Colonic mucosa (tissue), 4 donors: ENCODE measurements at regions not wholly inside any gene's neighbourhood (a gene's known extent, or its start where the extent isn't known, plus 50 kb on each side); places are given as distances from the start of the nearest gene placed in this dataset.

Source experiments
- DNase-seq: peaks from one replicate; pipeline ENCODE4 v3.0.0-alpha.2; 2020
- H3K27ac ChIP-seq: fragments of 200-600 bp; one replicate; pipeline ENCODE4 v1.8.0; 2021
- H3K27me3 ChIP-seq: fragments of 200-600 bp; one replicate; pipeline ENCODE4 v1.8.0; 2021
- H3K36me3 ChIP-seq: fragments of 200-600 bp; one replicate; pipeline ENCODE4 v1.8.0; 2021
- H3K4me1 ChIP-seq: fragments of 200-600 bp; one replicate; pipeline ENCODE4 v1.8.0; 2021; ENCODE audit warnings: mild to moderate bottlenecking
- H3K4me3 ChIP-seq: fragments of 200-600 bp; one replicate; pipeline ENCODE4 v1.8.0; 2021
- H3K9ac ChIP-seq, 2 donors: one replicate each; pipeline ENCODE4 v1.7.0; 2013; ENCODE audit warnings: control low read depth in 2 of 2, low read depth in 2 of 2, low read length in 2 of 2
- H3K9me3 ChIP-seq: fragments of 200-600 bp; one replicate; pipeline ENCODE4 v1.8.0; 2021
- intact Hi-C: fragments of 100-400 bp; cut with DNase I; formaldehyde crosslinking; loops from one replicate; pipeline ENCODE4 v1.14.1; 2022
- TF ChIP-seq, protein P1 (sequence below): fragments of 200-600 bp; IDR thresholded peaks from one replicate; pipeline ENCODE4 v1.8.0; 2022; ENCODE audit warnings: antibody characterized with exemption, mild to moderate bottlenecking
- donor health status: healthy.
- donor health status: DM: no; HTN: no; CAD: no.
- donor health status: DM: no; HTN: no; CAD: no.

GRCh38 chr3:162274070-162274469 lies 777.5 kb downstream of the OTOL1 start:
- Histone ChIP-seq H3K9me3 (no peaks in the 10 kb centered on the region), H3K27me3 (no peaks in the 10 kb centered on the region), H3K4me3 (no peak overlapping the region), H3K9ac (no peak overlapping the region), H3K27ac (no peak overlapping the region), H3K4me1 (no peaks in the 10 kb centered on the region), H3K36me3 (no peaks in the 10 kb centered on the region)
- no peak for DNase-seq
- TF ChIP-seq, protein P1, sequence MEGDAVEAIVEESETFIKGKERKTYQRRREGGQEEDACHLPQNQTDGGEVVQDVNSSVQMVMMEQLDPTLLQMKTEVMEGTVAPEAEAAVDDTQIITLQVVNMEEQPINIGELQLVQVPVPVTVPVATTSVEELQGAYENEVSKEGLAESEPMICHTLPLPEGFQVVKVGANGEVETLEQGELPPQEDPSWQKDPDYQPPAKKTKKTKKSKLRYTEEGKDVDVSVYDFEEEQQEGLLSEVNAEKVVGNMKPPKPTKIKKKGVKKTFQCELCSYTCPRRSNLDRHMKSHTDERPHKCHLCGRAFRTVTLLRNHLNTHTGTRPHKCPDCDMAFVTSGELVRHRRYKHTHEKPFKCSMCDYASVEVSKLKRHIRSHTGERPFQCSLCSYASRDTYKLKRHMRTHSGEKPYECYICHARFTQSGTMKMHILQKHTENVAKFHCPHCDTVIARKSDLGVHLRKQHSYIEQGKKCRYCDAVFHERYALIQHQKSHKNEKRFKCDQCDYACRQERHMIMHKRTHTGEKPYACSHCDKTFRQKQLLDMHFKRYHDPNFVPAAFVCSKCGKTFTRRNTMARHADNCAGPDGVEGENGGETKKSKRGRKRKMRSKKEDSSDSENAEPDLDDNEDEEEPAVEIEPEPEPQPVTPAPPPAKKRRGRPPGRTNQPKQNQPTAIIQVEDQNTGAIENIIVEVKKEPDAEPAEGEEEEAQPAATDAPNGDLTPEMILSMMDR = no peak
- intact Hi-C loops = no loop called here

- no peak for DNase-seq
- intact Hi-C loops = no loop called here
- TF ChIP-seq, protein P1 = no peak
- Histone ChIP-seq H3K36me3 (no peaks in the 10 kb centered on the region), H3K9me3 (no peaks in the 10 kb centered on the region), H3K9ac (no peak overlapping the region), H3K27me3 (no peaks in the 10 kb centered on the region), H3K4me3 (no peak overlapping the region), H3K4me1 (no peaks in the 10 kb centered on the region), H3K27ac (no peak overlapping the region)
Observed at GRCh38 chr3:162278834-162279233, 782.2 kb downstream of the OTOL1 start.

- H3K4me1 ChIP-seq = no peaks in the 10 kb centered on the region
- no peaks in the 10 kb centered on the region for H3K9me3 ChIP-seq
- no peak overlapping the region for H3K9ac ChIP-seq
- intact Hi-C loops = no loop called here
- no peak for DNase-seq
- TF ChIP-seq, protein P1 = no peak
- H3K4me3 ChIP-seq = no peak overlapping the region
- H3K36me3 ChIP-seq = no peaks in the 10 kb centered on the region
- no peak overlapping the region for H3K27ac ChIP-seq
- no peaks in the 10 kb centered on the region for H3K27me3 ChIP-seq
Observed at GRCh38 chr3:162285259-162285658, 788.7 kb downstream of the OTOL1 start.

DNA sequence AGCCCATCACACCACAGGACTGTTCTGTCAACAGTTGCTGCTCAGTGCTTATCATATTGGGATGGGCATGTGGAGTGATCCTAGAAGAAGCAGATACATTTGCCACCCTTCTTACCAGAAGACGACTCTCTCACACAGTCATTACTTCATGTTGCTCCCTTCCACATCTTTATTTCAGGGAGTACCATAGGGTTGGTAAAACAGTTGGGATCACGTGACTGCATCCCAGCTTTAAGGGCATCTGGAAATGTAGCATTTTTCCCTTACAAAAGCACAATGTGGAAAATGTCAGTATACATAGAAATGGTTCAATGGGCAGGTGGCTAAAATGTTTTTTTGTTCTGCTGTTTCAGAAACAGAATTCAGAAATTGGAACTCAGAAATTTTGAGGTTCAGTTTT lies 791.0 kb downstream of the OTOL1 start:
- no peak overlapping the region for H3K9ac ChIP-seq

DNA sequence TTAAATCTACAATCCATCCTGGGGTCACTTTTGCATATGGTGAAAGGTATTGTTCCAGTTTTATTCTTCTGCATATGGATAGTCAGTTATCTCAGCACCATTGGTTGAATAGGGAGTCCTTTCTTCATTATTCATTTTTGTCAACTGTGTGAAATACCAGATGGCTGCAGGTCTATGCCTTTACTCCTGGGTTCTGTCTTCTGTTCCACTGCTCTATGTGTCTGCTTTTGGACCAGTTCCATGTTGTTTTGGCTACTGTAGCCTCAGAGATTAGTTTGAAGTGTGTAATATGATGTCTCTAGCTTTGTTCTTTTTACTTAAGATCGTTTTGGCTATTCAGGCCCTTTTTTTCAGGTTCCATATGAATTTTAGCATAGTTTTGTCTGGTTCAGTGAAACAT lies 795.8 kb downstream of the OTOL1 start:
- Histone ChIP-seq H3K9me3 (no peaks in the 10 kb centered on the region), H3K27me3 (no peaks in the 10 kb centered on the region), H3K9ac (no peak overlapping the region), H3K36me3 (no peaks in the 10 kb centered on the region), H3K4me3 (no peak overlapping the region), H3K4me1 (no peaks in the 10 kb centered on the region), H3K27ac (no peak overlapping the region)
- intact Hi-C loops = no loop called here
- TF ChIP-seq, protein P1 = no peak
- no peak for DNase-seq

More for the DNA sequence above, 791.0 kb downstream of the OTOL1 start:
- no peaks in the 10 kb centered on the region for H3K9me3 ChIP-seq
- TF ChIP-seq, protein P1 = no peak
- no peaks in the 10 kb centered on the region for H3K36me3 ChIP-seq
- intact Hi-C loops = no loop called here
- H3K27me3 ChIP-seq = no peaks in the 10 kb centered on the region
- H3K4me1 ChIP-seq = no peaks in the 10 kb centered on the region
- H3K4me3 ChIP-seq = no peak overlapping the region
- no peak for DNase-seq
- H3K27ac ChIP-seq = no peak overlapping the region
